GM13977 (cell line): ENCODE measurements at regions not wholly inside any gene's neighbourhood (a gene's known extent, or its start where the extent isn't known, plus 50 kb on each side); places are given as distances from the start of the nearest gene placed in this dataset.

ENCODE experiments used
- DNase-seq: peaks from one replicate; pipeline ENCODE4 v3.0.0; 2012; ENCODE audit warnings: low spot score
- in situ Hi-C: fragments of 300-500 bp; cut with MboI; formaldehyde crosslinking; loops from one replicate; pipeline ENCODE4 v1.12.0; 2022; ENCODE audit warnings: low sequenced_read_pairs, low pct_unique_long_range_greater_than_20kb, mixed read lengths, inconsistent platforms; ENCODE audit not compliant: unreplicated experiment
- TF ChIP-seq, protein P1 (sequence below): IDR thresholded peaks from 2 replicates; pipeline ENCODE4 v1.5.1; 2012; ENCODE audit warnings: mild to moderate bottlenecking, control low read depth; ENCODE audit not compliant: insufficient read depth; ENCODE audit errors: extremely low read depth, missing control alignments

DNA sequence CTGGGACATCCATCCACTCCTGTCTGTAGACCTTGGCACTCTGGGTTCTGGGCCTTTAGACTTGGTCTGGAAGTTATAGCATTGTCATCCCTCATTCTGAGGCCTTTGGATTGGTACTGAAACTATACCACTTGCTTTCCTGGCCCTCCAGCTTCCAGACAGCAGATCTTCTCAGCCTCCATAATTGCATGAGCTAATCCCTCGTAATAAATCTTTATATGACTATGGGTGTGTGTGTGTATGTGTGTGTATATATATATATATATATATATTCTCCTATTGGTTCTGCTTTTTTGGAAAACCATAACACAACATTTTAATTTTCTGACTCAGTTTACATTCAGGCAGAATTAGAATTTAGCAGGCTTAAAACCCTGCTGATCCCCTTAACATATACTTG is 180.5 kb downstream of the ENC1 start:
- no peak for DNase-seq
- TF ChIP-seq, protein P1, sequence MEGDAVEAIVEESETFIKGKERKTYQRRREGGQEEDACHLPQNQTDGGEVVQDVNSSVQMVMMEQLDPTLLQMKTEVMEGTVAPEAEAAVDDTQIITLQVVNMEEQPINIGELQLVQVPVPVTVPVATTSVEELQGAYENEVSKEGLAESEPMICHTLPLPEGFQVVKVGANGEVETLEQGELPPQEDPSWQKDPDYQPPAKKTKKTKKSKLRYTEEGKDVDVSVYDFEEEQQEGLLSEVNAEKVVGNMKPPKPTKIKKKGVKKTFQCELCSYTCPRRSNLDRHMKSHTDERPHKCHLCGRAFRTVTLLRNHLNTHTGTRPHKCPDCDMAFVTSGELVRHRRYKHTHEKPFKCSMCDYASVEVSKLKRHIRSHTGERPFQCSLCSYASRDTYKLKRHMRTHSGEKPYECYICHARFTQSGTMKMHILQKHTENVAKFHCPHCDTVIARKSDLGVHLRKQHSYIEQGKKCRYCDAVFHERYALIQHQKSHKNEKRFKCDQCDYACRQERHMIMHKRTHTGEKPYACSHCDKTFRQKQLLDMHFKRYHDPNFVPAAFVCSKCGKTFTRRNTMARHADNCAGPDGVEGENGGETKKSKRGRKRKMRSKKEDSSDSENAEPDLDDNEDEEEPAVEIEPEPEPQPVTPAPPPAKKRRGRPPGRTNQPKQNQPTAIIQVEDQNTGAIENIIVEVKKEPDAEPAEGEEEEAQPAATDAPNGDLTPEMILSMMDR = no peak
- in situ Hi-C loops = no loop called here

DNA sequence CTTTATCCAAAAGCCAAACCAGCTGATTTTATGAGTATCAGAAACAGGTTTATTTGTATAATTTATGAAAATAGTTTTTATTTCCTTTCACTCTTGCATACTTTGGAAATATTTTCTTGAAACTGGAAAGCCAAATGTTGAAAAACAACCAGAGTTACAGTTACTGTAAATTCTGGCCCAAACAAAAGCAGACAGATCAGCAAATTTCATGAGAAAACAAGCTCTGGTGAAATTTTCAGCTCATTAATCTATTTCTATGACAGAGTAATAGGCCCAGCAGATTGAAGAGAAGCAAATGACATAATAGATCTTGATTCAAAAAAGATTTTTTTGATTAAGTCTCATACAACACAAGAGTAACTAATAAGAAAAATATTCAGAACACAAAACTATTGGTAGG is 182.7 kb downstream of the ENC1 start:
- TF ChIP-seq, protein P1 = no peak
- in situ Hi-C loops = no loop called here
- DNase-seq = no peak

DNA sequence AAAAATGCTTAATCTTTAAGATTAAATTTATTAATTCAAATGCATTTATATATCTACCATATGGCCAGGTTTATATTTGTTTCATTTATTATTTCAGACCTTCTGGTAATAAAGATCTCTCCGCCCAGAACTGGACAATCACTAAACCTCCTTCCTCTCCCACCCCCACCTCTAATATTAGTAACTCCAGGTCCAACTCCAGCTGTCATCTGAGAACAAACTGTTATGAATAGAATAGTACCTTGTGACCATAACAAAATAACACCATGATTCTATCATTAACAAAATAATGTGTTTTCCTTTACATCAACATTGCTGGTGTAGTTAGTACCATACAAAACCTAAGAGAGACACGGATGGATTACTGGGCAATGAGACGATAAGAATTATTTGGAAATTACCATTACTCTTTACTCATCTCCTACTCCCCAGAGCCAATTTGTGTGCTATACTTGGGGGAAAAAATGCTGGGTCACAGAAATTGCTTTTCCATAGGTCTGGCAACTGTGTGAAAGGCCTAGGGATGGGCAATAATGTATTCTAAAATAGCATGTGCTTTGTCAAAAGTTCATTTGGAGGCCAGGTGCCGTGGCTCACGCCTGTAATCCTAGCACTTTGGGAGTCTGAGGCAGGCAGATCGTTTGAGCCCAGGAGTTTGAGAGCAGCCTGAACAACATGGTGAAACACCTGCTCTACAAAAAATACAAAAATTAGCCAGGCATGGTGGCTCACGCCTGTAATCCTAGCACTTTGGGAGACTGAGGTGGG is 186.1 kb downstream of the ENC1 start:
- in situ Hi-C loops = no loop called here
- TF ChIP-seq, protein P1 = no peak
- DNase-seq = no peak

DNA sequence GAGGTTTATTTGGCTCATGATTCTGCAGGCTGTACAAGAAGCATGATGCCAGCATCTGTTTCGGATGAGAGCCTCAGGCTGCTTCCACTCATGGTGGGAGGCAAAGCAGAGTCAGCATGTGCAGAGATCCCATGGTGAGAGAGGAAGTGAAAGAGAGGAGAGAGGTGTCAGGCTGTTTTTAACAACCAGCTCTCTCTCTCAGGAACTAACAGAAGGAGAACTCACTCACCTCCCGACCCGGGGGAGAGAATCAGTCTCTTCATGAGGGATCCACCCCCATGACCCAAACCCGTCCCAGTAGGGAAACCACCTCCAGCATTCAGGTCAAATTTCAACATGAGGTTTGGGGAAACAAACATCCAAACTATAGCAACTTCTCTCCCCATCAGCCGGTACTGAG is 187.7 kb downstream of the ENC1 start:
- in situ Hi-C loops = no loop called here
- DNase-seq = no peak
- TF ChIP-seq, protein P1 = no peak

DNA sequence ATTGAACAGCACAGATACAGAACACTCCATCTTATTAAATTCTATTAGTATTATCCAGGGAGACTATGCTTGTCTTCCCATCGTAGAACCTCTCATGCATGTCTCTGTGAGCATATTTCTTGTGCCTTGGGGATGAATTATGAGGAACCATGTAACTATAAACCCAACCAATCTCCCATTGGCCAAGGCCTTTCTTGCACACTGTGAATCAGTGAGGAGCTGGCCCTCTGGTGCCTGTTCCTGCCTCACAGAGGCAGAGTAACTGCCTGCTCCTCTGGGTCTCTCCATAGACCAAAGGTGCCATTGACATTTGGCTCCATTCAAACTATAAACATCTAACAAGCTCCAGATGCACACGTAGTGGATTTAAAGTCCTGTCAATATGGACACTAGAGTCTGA is 190.4 kb downstream of the ENC1 start:
- DNase-seq = no peak
- in situ Hi-C loops = no loop called here
- TF ChIP-seq, protein P1 = no peak

DNA sequence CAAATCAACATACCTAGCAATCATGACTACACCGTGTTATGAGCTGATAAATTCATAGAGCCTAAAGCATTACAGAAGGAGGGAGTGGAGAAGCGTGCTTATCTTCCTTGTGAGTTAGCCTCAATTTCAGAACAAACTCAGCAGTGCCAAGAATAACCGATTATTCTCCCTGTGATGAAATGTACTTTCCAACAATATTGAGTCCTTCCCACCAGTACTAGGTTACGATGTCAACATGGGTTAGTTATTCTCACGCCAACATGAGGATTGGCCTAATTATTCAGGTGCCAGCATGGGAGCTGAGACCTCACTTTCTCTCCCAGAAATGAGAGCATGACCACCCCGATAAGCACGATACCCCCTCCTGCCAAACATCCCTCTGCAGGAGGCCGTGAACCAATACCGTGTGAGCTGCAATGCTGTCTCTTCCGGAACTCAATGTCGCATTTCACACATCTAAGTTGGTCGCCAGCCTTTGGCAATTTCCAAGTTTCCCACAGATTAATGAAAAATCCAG is 193.7 kb downstream of the ENC1 start:
- TF ChIP-seq, protein P1 = no peak
- DNase-seq = no peak
- in situ Hi-C loops = no loop called here
